K562 (cell line): ENCODE measurements at regions not wholly inside any gene's neighbourhood (a gene's known extent, or its start where the extent isn't known, plus 50 kb on each side); places are given as distances from the start of the nearest gene placed in this dataset.

ENCODE experiments used
- HNRNPL ChIP-seq: fragments of 200-400 bp; formaldehyde crosslinking; IDR thresholded peaks from 2 replicates; pipeline ENCODE4 v1.6.1; 2017; ENCODE audit warnings: low read depth, mild to moderate bottlenecking, low read length
- KAT2B ChIP-seq: IDR thresholded peaks from one replicate; pipeline ENCODE4 v1.6.1; 2012; ENCODE audit warnings: low read depth, mild to moderate bottlenecking, control low read depth, inconsistent platforms, low read length, moderate library complexity
- MYC ChIP-seq, 2 experiments: fragments of 250-450 bp in 1 of 2; sonication (Bioruptor Pico) in 1 of 2; IDR thresholded peaks; 2 replicates each; pipeline versions ENCODE4 v1.5.1 to v1.6.1; 2012 to 2021; ENCODE audit warnings: low read depth in 2 of 2, borderline replicate concordance in 1 of 2, improper control_type of control experiment in 1 of 2, low read length in 1 of 2, mild to moderate bottlenecking in 1 of 2, moderate library complexity in 1 of 2
- PHF8 ChIP-seq: fragments of 200-600 bp; sonication (generic); IDR thresholded peaks from 2 replicates; pipeline ENCODE4 v1.6.1; 2012; ENCODE audit warnings: mixed run types, mild to moderate bottlenecking, inconsistent platforms, low read length, moderate library complexity, borderline replicate concordance
- POLR2A ChIP-seq: fragments of 450-650 bp; conservative IDR thresholded peaks from 2 replicates; pipeline ENCODE4 v1.6.1; 2016
- SRSF7 ChIP-seq: fragments of 200-400 bp; formaldehyde crosslinking; optimal IDR thresholded peaks from 2 replicates; pipeline ENCODE3; 2017; ENCODE audit warnings: mild to moderate bottlenecking, low read depth, low read length
- TRIM24 ChIP-seq, 2 experiments: fragments of 450-650 bp; IDR thresholded peaks; 2 replicates each; pipeline ENCODE4 v1.6.1; 2016
- ZFP30 ChIP-seq: fragments of 250-450 bp; sonication (Bioruptor Pico); IDR thresholded peaks from 2 replicates; pipeline ENCODE4 v1.8.0; 2022; ENCODE audit warnings: moderate library complexity, mild to moderate bottlenecking, inconsistent platforms, borderline replicate concordance
- ZNF274 ChIP-seq: IDR thresholded peaks from 2 replicates; pipeline ENCODE4 v1.6.1; 2011; ENCODE audit warnings: low read depth, mild to moderate bottlenecking, low read length, moderate library complexity, borderline replicate concordance
- ZNF431 ChIP-seq: sonication (generic); formaldehyde crosslinking; IDR thresholded peaks from 2 replicates; pipeline ENCODE4 v1.8.0; 2022; ENCODE audit warnings: mild to moderate bottlenecking, missing genetic modification reagents
- TF ChIP-seq, protein P1 (sequence below), 3 experiments: IDR thresholded peaks in 2 of 3; conservative IDR thresholded peaks in 1 of 3; 2 replicates each; pipeline ENCODE4 v1.5.1; 2011 to 2012; ENCODE audit warnings: low read length in 3 of 3, mild to moderate bottlenecking in 3 of 3, control low read depth in 2 of 3, improper control_type of control experiment in 1 of 3, inconsistent platforms in 1 of 3, low read depth in 1 of 3, mixed read lengths in 1 of 3, moderate library complexity in 1 of 3; ENCODE audit not compliant: insufficient read depth in 2 of 3
- TF ChIP-seq, protein P2 (sequence below): sonication (generic); formaldehyde crosslinking; IDR thresholded peaks from 2 replicates; pipeline ENCODE4 v1.8.1; 2023; ENCODE audit warnings: mild to moderate bottlenecking, missing genetic modification reagents

DNA sequence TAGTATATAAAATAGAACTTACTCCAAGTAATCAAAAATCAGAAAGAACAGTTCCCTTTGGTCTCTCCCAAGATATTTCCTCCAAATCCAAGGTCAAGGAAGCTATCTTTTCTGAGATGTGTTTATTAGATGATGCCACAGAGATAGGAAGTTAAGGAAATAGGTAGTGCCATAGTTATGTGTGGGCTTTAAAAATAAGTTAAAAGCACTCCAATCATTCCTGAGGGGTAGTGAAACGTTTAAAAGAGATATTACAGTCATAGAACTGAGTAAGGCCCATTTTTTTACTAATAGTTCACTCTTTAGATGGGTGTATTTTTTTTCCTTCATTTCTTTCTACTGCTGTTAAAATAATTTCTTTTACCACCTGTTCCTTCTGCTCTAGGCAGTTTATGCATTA, 1630.9 kb upstream of the SEL1L start:
- TF ChIP-seq ZNF274 (no peak), MYC (IDR thresholded peaks at IDR 0.05; ENCODE audit: low read depth, low read length) (no peak), MYC (CRISPR knock-in tag; IDR thresholded peaks at IDR 0.05; ENCODE audit: borderline replicate concordance, low read depth) (no peak), SRSF7 (no peak), TRIM24 (IDR thresholded peaks at IDR 0.05) (no peak), KAT2B (no peak), ZFP30 (CRISPR knock-in tag) (no peak), HNRNPL (no peak), POLR2A (no peak), PHF8 (no peak), ZNF431 (CRISPR knock-in tag) (no peak)
- TF ChIP-seq, protein P1, sequence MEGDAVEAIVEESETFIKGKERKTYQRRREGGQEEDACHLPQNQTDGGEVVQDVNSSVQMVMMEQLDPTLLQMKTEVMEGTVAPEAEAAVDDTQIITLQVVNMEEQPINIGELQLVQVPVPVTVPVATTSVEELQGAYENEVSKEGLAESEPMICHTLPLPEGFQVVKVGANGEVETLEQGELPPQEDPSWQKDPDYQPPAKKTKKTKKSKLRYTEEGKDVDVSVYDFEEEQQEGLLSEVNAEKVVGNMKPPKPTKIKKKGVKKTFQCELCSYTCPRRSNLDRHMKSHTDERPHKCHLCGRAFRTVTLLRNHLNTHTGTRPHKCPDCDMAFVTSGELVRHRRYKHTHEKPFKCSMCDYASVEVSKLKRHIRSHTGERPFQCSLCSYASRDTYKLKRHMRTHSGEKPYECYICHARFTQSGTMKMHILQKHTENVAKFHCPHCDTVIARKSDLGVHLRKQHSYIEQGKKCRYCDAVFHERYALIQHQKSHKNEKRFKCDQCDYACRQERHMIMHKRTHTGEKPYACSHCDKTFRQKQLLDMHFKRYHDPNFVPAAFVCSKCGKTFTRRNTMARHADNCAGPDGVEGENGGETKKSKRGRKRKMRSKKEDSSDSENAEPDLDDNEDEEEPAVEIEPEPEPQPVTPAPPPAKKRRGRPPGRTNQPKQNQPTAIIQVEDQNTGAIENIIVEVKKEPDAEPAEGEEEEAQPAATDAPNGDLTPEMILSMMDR (IDR thresholded peaks at IDR 0.05 in 2 of 3, conservative IDR thresholded peaks at IDR 0.05 in 1 of 3; ENCODE audit: insufficient read depth in 2 of 3, low read depth in 1 of 3, low read length in 3 of 3), result no peak
- TF ChIP-seq, protein P2, sequence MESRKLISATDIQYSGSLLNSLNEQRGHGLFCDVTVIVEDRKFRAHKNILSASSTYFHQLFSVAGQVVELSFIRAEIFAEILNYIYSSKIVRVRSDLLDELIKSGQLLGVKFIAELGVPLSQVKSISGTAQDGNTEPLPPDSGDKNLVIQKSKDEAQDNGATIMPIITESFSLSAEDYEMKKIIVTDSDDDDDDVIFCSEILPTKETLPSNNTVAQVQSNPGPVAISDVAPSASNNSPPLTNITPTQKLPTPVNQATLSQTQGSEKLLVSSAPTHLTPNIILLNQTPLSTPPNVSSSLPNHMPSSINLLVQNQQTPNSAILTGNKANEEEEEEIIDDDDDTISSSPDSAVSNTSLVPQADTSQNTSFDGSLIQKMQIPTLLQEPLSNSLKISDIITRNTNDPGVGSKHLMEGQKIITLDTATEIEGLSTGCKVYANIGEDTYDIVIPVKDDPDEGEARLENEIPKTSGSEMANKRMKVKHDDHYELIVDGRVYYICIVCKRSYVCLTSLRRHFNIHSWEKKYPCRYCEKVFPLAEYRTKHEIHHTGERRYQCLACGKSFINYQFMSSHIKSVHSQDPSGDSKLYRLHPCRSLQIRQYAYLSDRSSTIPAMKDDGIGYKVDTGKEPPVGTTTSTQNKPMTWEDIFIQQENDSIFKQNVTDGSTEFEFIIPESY (CRISPR knock-in tag), result no peak
